SK-N-SH treated with all-trans-retinoic acid at 6 μM for 48 hours (cell line): ENCODE measurements at regions not wholly inside any gene's neighbourhood (a gene's known extent, or its start where the extent isn't known, plus 50 kb on each side); places are given as distances from the start of the nearest gene placed in this dataset.

ENCODE experiments used
- ATAC-seq: fragments of 200-7000 bp; cut with Tn5 transposase; 3 replicates; pipeline ENCODE4 v1.9.1; 2020; ENCODE audit warnings: mild to moderate bottlenecking, moderate library complexity
- ARNTL ChIP-seq: fragments of 450-650 bp; formaldehyde crosslinking; IDR thresholded peaks from 2 replicates; pipeline ENCODE4 v1.5.0; 2020; ENCODE audit warnings: low read depth, mild to moderate bottlenecking, moderate library complexity, borderline replicate concordance
- BACH2 ChIP-seq: fragments of 250-450 bp; sonication (Bioruptor Pico); IDR thresholded peaks from 2 replicates; pipeline ENCODE4 v1.9.0; 2021; ENCODE audit warnings: mild to moderate bottlenecking, borderline replicate concordance
- CREB5 ChIP-seq: fragments of 250-450 bp; sonication (Bioruptor Pico); IDR thresholded peaks from 2 replicates; pipeline ENCODE4 v1.5.1; 2020; ENCODE audit warnings: low read depth, mild to moderate bottlenecking, moderate library complexity
- CSDC2 ChIP-seq: fragments of 250-450 bp; sonication (Bioruptor Pico); IDR thresholded peaks from 2 replicates; pipeline ENCODE4 v1.5.0; 2020; ENCODE audit warnings: mild to moderate bottlenecking, moderate library complexity
- CSRNP3 ChIP-seq: fragments of 250-450 bp; sonication (Bioruptor Pico); IDR thresholded peaks from 2 replicates; pipeline ENCODE4 v1.5.1; 2021; ENCODE audit warnings: mild to moderate bottlenecking, moderate library complexity
- ESRRG ChIP-seq: fragments of 250-450 bp; sonication (Bioruptor Pico); IDR thresholded peaks from 2 replicates; pipeline ENCODE4 v1.6.1; 2021; ENCODE audit warnings: mild to moderate bottlenecking
- GLIS3 ChIP-seq: fragments of 250-450 bp; sonication (Bioruptor Pico); IDR thresholded peaks from 2 replicates; pipeline ENCODE4 v1.5.0; 2020; ENCODE audit warnings: mild to moderate bottlenecking, moderate library complexity
- ISL1 ChIP-seq: fragments of 250-450 bp; sonication (Bioruptor Pico); IDR thresholded peaks from 2 replicates; pipeline ENCODE4 v2.1.2; 2022; ENCODE audit warnings: mild to moderate bottlenecking, moderate library complexity
- OSR1 ChIP-seq: fragments of 250-450 bp; sonication (Bioruptor Pico); IDR thresholded peaks from 2 replicates; pipeline ENCODE4 v1.8.0; 2022; ENCODE audit warnings: moderate library complexity, mild to moderate bottlenecking, inconsistent platforms
- PATZ1 ChIP-seq: fragments of 250-450 bp; sonication (Bioruptor Pico); IDR thresholded peaks from 2 replicates; pipeline ENCODE4 v1.8.0; 2020; ENCODE audit warnings: mild to moderate bottlenecking, moderate library complexity, borderline replicate concordance
- PPARA ChIP-seq: fragments of 250-450 bp; sonication (Bioruptor Pico); IDR thresholded peaks from 2 replicates; pipeline ENCODE4 v1.5.0; 2020; ENCODE audit warnings: mild to moderate bottlenecking, borderline replicate concordance
- RARB ChIP-seq: fragments of 250-450 bp; sonication (Bioruptor Pico); IDR thresholded peaks from 2 replicates; pipeline ENCODE4 v1.8.0; 2021; ENCODE audit warnings: mild to moderate bottlenecking, moderate library complexity
- SNAI2 ChIP-seq: fragments of 250-450 bp; sonication (Bioruptor Pico); IDR thresholded peaks from 2 replicates; pipeline ENCODE4 v1.5.0; 2020; ENCODE audit warnings: mild to moderate bottlenecking, moderate library complexity
- TCF4 ChIP-seq: fragments of 250-450 bp; sonication (Bioruptor Pico); IDR thresholded peaks from 2 replicates; pipeline ENCODE4 v1.8.0; 2021; ENCODE audit warnings: mild to moderate bottlenecking, moderate library complexity, borderline replicate concordance
- TSHZ2 ChIP-seq: fragments of 250-450 bp; sonication (Bioruptor Pico); IDR thresholded peaks from 2 replicates; pipeline ENCODE4 v1.5.0; 2020; ENCODE audit warnings: mild to moderate bottlenecking, moderate library complexity
- ZC3H10 ChIP-seq: fragments of 250-450 bp; sonication (Bioruptor Pico); IDR thresholded peaks from 2 replicates; pipeline ENCODE4 v1.5.1; 2021; ENCODE audit warnings: mild to moderate bottlenecking, moderate library complexity
- ZFP30 ChIP-seq: fragments of 450-650 bp; formaldehyde crosslinking; IDR thresholded peaks from 2 replicates; pipeline ENCODE4 v1.5.0; 2022; ENCODE audit warnings: mild to moderate bottlenecking, moderate library complexity
- ZNF565 ChIP-seq: fragments of 450-650 bp; formaldehyde crosslinking; conservative IDR thresholded peaks from 2 replicates; pipeline ENCODE4 v1.5.0; 2020; ENCODE audit warnings: low read depth, mild to moderate bottlenecking, moderate library complexity
- ZNF8 ChIP-seq: fragments of 450-650 bp; formaldehyde crosslinking; IDR thresholded peaks from 2 replicates; pipeline ENCODE4 v1.5.0; 2020; ENCODE audit warnings: mild to moderate bottlenecking, moderate library complexity

GRCh38 chr14:85366226-85366625 is 163.7 kb upstream of the FLRT2 start:
- TF ChIP-seq CSDC2 (CRISPR knock-in tag): no peak
- no peak for TF ChIP-seq ZNF565 (CRISPR knock-in tag)
- TF ChIP-seq ARNTL (CRISPR knock-in tag): no peak
- TF ChIP-seq CREB5 (CRISPR knock-in tag): no peak
- no peak for ATAC-seq

- TF ChIP-seq CSDC2 (CRISPR knock-in tag) (no peak), ARNTL (CRISPR knock-in tag) (no peak), ZFP30 (CRISPR knock-in tag) (no peak), BACH2 (no peak), TSHZ2 (CRISPR knock-in tag) (no peak), ZNF8 (CRISPR knock-in tag) (no peak), TCF4 (CRISPR knock-in tag) (no peak), PPARA (no peak), OSR1 (CRISPR knock-in tag) (no peak), SNAI2 (no peak), GLIS3 (no peak), CREB5 (CRISPR knock-in tag) (no peak), CSRNP3 (no peak), ZNF565 (CRISPR knock-in tag) (no peak)
- ATAC-seq: no peak
Observed at GRCh38 chr14:85380881-85381280, 149.1 kb upstream of the FLRT2 start.

- TF ChIP-seq ISL1 (CRISPR knock-in tag): no peak
- no peak for TF ChIP-seq ZNF8 (CRISPR knock-in tag)
- TF ChIP-seq RARB (CRISPR knock-in tag): no peak
- no peak for TF ChIP-seq ZFP30 (CRISPR knock-in tag)
- TF ChIP-seq PATZ1 (CRISPR knock-in tag): no peak
- no peak for TF ChIP-seq ZNF565 (CRISPR knock-in tag)
- TF ChIP-seq OSR1 (CRISPR knock-in tag): no peak
- no peak for TF ChIP-seq CREB5 (CRISPR knock-in tag)
- no peak for TF ChIP-seq BACH2
- TF ChIP-seq SNAI2: no peak
- TF ChIP-seq ESRRG (CRISPR knock-in tag): no peak
- no peak for TF ChIP-seq CSDC2 (CRISPR knock-in tag)
- no peak for TF ChIP-seq ZC3H10 (CRISPR knock-in tag)
- TF ChIP-seq ARNTL (CRISPR knock-in tag): no peak
- no peak for ATAC-seq
Observed at GRCh38 chr14:85382341-85382740, 147.6 kb upstream of the FLRT2 start.
